Endothelial cell of umbilical vein (primary cell): ENCODE measurements at regions not wholly inside any gene's neighbourhood (a gene's known extent, or its start where the extent isn't known, plus 50 kb on each side); places are given as distances from the start of the nearest gene placed in this dataset.
A peak's percentile ranks its signal among the peaks of the same experiment; 100 is the strongest.

Experiments used
- BruUV-seq: library from RNA; stranded (reverse); fragments of 400-500 nt; replicated peaks from 2 replicates; lab custom pipeline; 2021; lab: Mats Ljungman, UMichigan
- CTCF ChIA-PET: fragments of 300-600, 350-600 bp; sonication (Branson Sonifier 250); formaldehyde crosslinking; loops from one replicate; lab custom pipeline; 2021; ENCODE audit warnings: antibody characterized with exemption, inconsistent platforms; lab: Charles Lee
- POLR2A ChIA-PET: fragments of 300-600, 350-600 bp; sonication (Branson Sonifier 250); formaldehyde crosslinking; loops from one replicate; lab custom pipeline; 2021; ENCODE audit warnings: antibody characterized with exemption, inconsistent platforms; lab: Charles Lee
- DNase-seq: peaks from one replicate; pipeline ENCODE4 v3.0.0-alpha.2; 2011; ENCODE audit warnings: low read depth, low spot score
- FAIRE-seq: peaks from 2 replicates; lab custom pipeline; 2011; peaks lifted over from hg19 to GRCh38; lab: Jason Lieb, UNC
- H2AFZ ChIP-seq: 2 replicates; pipeline ENCODE4 v1.6.0; 2012; ENCODE audit warnings: low read depth, low read length, control low read depth, inconsistent platforms
- H3K27ac ChIP-seq: 2 replicates; pipeline ENCODE4 v1.5.1; 2011; ENCODE audit warnings: low read depth, mild to moderate bottlenecking, control low read depth, low read length, moderate library complexity; ENCODE audit not compliant: insufficient read depth
- H3K27me3 ChIP-seq, 2 experiments: 2 replicates each; pipeline versions ENCODE4 v1.6.0 to v1.6.1; 2011; ENCODE audit warnings: low read length in 2 of 2, mixed read lengths in 1 of 2; ENCODE audit not compliant: control insufficient read depth in 2 of 2, insufficient read depth in 2 of 2
- H3K36me3 ChIP-seq, 2 experiments: 2 replicates in 1 of 2; 3 replicates in 1 of 2; pipeline ENCODE4 v1.5.1; 2011; ENCODE audit warnings: low read length in 2 of 2, mild to moderate bottlenecking in 1 of 2, moderate library complexity in 1 of 2; ENCODE audit not compliant: control insufficient read depth in 2 of 2, insufficient read depth in 2 of 2; ENCODE audit errors: extremely low read depth in 1 of 2
- H3K4me1 ChIP-seq: 3 replicates; pipeline ENCODE4 v1.5.1; 2011; ENCODE audit warnings: mild to moderate bottlenecking, low read length; ENCODE audit not compliant: control insufficient read depth, insufficient read depth; ENCODE audit errors: extremely low read depth
- H3K4me2 ChIP-seq: 2 replicates; pipeline ENCODE4 v1.6.1; 2011; ENCODE audit warnings: low read length, control low read depth, mixed read lengths; ENCODE audit not compliant: insufficient read depth
- H3K4me3 ChIP-seq, 3 experiments: fragments of 200-600 bp in 1 of 3; sonication (generic), shearing (Covaris generic) in 1 of 3; replicated peaks in 1 of 3; 2 replicates each; pipeline ENCODE4 v1.5.1; 2011 to 2016; ENCODE audit warnings: control low read depth in 3 of 3, low read length in 3 of 3, mild to moderate bottlenecking in 2 of 3, inconsistent platforms in 1 of 3, low read depth in 1 of 3, moderate library complexity in 1 of 3; ENCODE audit not compliant: insufficient read depth in 1 of 3
- H3K79me2 ChIP-seq: 2 replicates; pipeline ENCODE4 v1.6.0; 2012; ENCODE audit warnings: low read length, inconsistent platforms; ENCODE audit not compliant: control insufficient read depth, insufficient read depth
- H3K9ac ChIP-seq: replicated peaks from 2 replicates; pipeline ENCODE3; 2011; ENCODE audit warnings: low read length, control low read depth; ENCODE audit not compliant: insufficient read depth; ENCODE audit errors: extremely low read depth
- H3K9me1 ChIP-seq: replicated peaks from 3 replicates; pipeline ENCODE4 v1.6.0; 2011; ENCODE audit warnings: mild to moderate bottlenecking, low read length; ENCODE audit not compliant: control insufficient read depth, insufficient read depth; ENCODE audit errors: extremely low read depth
- H3K9me3 ChIP-seq: replicated peaks from 2 replicates; pipeline ENCODE4 v1.5.1; 2012; ENCODE audit warnings: low read length, inconsistent platforms; ENCODE audit not compliant: control insufficient read depth, insufficient read depth
- H4K20me1 ChIP-seq: replicated peaks from 2 replicates; pipeline ENCODE3; 2011; ENCODE audit warnings: mild to moderate bottlenecking, low read length; ENCODE audit not compliant: control insufficient read depth, insufficient read depth; ENCODE audit errors: extremely low read depth
- EZH2 ChIP-seq: IDR thresholded peaks from 2 replicates; pipeline ENCODE4 v1.6.1; 2012; ENCODE audit warnings: borderline replicate concordance, low read depth, mild to moderate bottlenecking, moderate library complexity, low read length, inconsistent platforms; ENCODE audit not compliant: severe bottlenecking
- POLR2AphosphoS5 ChIP-seq: IDR thresholded peaks from 2 replicates; pipeline ENCODE4 v1.6.1; 2012; ENCODE audit warnings: low read depth, mild to moderate bottlenecking, control low read depth, low read length, moderate library complexity; ENCODE audit not compliant: insufficient read depth
- dilution Hi-C: fragments of 300-500 bp; cut with MboI; formaldehyde crosslinking; loops from one replicate; pipeline ENCODE4 v1.15.0; 2019; ENCODE audit warnings: low sequenced_read_pairs; ENCODE audit not compliant: extremely low pct_ligation_motif_present
- intact Hi-C: fragments of 100-400 bp; cut with micrococcal nuclease; formaldehyde crosslinking; loops from one replicate; pipeline ENCODE4 v1.10.0; 2022
- TF ChIP-seq, protein P1 (sequence below): IDR thresholded peaks from 2 replicates; pipeline ENCODE4 v1.6.1; 2011; ENCODE audit not compliant: insufficient read depth, insufficient read length

DNA sequence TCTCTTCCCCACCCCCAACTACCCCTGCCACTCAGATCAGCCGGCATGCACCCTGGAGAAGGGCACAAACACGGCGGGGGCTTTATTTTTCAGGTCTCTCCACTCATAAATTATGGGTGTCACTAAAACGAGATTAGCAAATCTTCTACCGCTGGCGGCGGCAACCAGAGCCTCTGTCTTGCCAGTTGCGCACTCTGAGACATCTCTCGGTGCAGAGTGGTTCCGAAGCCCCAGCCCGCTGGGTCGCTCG is 125.3 kb upstream of the C11orf58 start:
- dilution Hi-C loops, result no loop called here
- no peak for DNase-seq
- H3K79me2 ChIP-seq, result no peaks in the 10 kb centered on the region
- peak; percentile 95 for TF ChIP-seq EZH2
- TF ChIP-seq, protein P1, sequence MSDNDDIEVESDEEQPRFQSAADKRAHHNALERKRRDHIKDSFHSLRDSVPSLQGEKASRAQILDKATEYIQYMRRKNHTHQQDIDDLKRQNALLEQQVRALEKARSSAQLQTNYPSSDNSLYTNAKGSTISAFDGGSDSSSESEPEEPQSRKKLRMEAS, result no peak
- ChIA-PET POLR2A (no interaction called here), CTCF (interaction anchor here (0.5 to 4.3 kb wide), 39 partner anchors 8 to 1705 kb away, joined by 3 to 118 read pairs (median 5); no protein-coding TSS in a partner anchor)
- intact Hi-C loops, result loop anchor here (1.0 to 5.0 kb wide), 8 partner anchors 124 to 1511 kb away; partner anchors contain the start of gene C11orf58
- no peak for FAIRE-seq
- H3K4me1 ChIP-seq, result peaks cover 13% of the 10 kb centered on the region
- no peak overlapping the region for H3K27ac ChIP-seq
- H3K9ac ChIP-seq, result no peak overlapping the region
- no peaks in the 10 kb centered on the region for H3K9me1 ChIP-seq
- H3K36me3 ChIP-seq, result no peaks in the 10 kb centered on the region
- peak overlapping the region; percentile 62 for H3K4me2 ChIP-seq
- H3K27me3 ChIP-seq, result peaks cover 45 to 76% of the 10 kb centered on the region in 2 experiments
- no peaks in the 10 kb centered on the region for H4K20me1 ChIP-seq
- BruUV-seq, result no TSS peak
- H3K9me3 ChIP-seq, result no peaks in the 10 kb centered on the region
- peak overlapping the region; percentile 18 for H2AFZ ChIP-seq
- H3K4me3 ChIP-seq, result peak overlapping the region in 1 of 3 experiments; percentile 7

DNA sequence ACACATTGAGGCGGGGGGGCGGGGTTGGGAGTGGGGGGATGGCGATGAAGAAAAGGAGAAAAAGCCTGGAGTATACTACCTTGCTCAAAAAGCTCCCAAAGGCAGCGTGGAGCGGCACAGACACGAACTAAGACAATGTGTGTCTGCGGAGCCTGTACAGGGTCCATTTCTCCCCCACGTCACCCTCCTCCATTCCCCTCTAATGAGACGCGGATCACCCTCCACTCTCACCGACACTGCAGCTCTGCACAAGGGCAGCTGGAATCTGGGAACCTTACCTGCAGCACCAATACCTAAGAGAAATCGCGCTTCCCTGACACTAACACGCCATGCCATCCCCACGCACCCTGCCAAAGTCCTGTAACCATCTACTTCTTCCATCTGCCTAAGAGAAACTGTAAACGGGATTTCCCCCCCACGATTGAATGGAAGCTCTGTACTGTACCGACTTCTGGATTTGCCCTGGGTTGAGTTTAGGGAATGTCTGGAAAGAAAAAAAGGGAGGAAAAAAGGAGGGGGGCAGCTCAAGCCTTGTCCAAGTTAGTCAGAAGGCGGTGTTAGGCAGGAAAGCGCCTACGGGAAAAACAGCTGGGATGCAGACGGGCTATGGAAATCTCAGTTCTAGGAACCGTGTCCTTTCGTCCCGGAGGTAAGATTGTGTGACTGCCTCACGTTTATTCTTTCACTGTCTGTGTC is 125.7 kb upstream of the C11orf58 start:
- ChIA-PET CTCF (interaction anchor here (1.4 to 4.3 kb wide), 15 partner anchors 8 to 1638 kb away, joined by 4 to 118 read pairs (median 21); no protein-coding TSS in a partner anchor), POLR2A (no interaction called here)
- Histone ChIP-seq H4K20me1 (no peaks in the 10 kb centered on the region), H3K79me2 (no peaks in the 10 kb centered on the region), H3K9me1 (no peaks in the 10 kb centered on the region), H2AFZ (no peak overlapping the region), H3K9me3 (no peaks in the 10 kb centered on the region), H3K27ac (no peak overlapping the region), H3K4me2 (peak overlapping the region; percentile 62), H3K4me1 (peaks cover 13% of the 10 kb centered on the region), H3K4me3 (no peak overlapping the region), H3K27me3 (peaks cover 48 to 80% of the 10 kb centered on the region in 2 experiments), H3K9ac (no peak overlapping the region), H3K36me3 (no peaks in the 10 kb centered on the region)
- DNase-seq (peak; percentile 8), FAIRE-seq (peak; percentile 46)
- dilution Hi-C loops, result no loop called here
- TF ChIP-seq EZH2 (peak; percentile 37), POLR2AphosphoS5 (no peak)
- BruUV-seq, result no TSS peak
- intact Hi-C loops, result loop anchor here (1.0 to 5.0 kb wide), 8 partner anchors 125 to 1510 kb away; partner anchors contain the start of gene C11orf58
